ENCODE measurements at regions not wholly inside any gene's neighbourhood (a gene's known extent, or its start where the extent isn't known, plus 50 kb on each side); places are given as distances from the start of the nearest gene placed in this dataset.

DNA sequence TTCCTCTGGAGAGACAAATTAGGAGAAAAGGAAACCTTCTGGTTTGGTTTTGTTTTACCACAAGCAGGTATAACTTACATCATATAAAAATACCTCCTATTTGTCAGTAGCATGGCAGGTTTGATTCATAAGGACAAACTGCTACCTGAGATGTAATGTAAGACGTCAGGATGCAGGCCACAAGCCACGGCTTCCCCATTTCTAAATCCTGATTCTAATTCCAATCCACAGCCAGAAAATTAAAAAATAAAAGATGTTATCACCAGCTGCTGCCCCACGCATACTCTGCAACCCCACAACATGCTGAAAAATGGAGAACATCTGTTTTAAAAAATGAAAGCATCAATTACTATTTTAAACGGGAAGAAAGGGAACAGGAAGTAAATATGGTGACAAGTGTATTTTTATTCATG is 197.6 kb downstream of the BCL11A start:
- Histone ChIP-seq H3K4me3 (no peak overlapping the region), H3K36me3 (ENCODE audit: insufficient read depth in 1 of 2, low read depth in 1 of 2) (no peaks in the 10 kb centered on the region), H3K9me3 (no peaks in the 10 kb centered on the region), H3K27ac (no peak overlapping the region), H3K27me3 (ENCODE audit: insufficient read depth in 3 of 3, low read length in 2 of 3) (no peaks in the 10 kb centered on the region), H3K4me1 (no peaks in the 10 kb centered on the region)
- ATAC-seq: no peak
- no peak for TF ChIP-seq CTCF (IDR thresholded peaks at IDR 0.05)
- intact Hi-C loops (cut with DNase I): no loop called here
- no peak for DNase-seq
- WGBS, 3 donors: 51 to 73% (median 60%) methylated on average over 4 of the region's 4 CpGs

GRCh38 chr2:60354713-60355112 is 198.7 kb downstream of the BCL11A start:
- Histone ChIP-seq H3K36me3 (ENCODE audit: insufficient read depth in 1 of 2, low read depth in 1 of 2) (no peaks in the 10 kb centered on the region), H3K4me3 (no peak overlapping the region), H3K27ac (no peak overlapping the region), H3K27me3 (ENCODE audit: insufficient read depth in 3 of 3, low read length in 2 of 3) (no peaks in the 10 kb centered on the region), H3K9me3 (no peaks in the 10 kb centered on the region), H3K4me1 (no peaks in the 10 kb centered on the region)
- intact Hi-C loops (cut with DNase I): no loop called here
- ATAC-seq (no peak), DNase-seq (no peak)
- WGBS, 3 donors: 46 to 96% (median 49%) methylated on average over 1 of the region's 1 CpG
- no peak for TF ChIP-seq CTCF (IDR thresholded peaks at IDR 0.05)

DNA sequence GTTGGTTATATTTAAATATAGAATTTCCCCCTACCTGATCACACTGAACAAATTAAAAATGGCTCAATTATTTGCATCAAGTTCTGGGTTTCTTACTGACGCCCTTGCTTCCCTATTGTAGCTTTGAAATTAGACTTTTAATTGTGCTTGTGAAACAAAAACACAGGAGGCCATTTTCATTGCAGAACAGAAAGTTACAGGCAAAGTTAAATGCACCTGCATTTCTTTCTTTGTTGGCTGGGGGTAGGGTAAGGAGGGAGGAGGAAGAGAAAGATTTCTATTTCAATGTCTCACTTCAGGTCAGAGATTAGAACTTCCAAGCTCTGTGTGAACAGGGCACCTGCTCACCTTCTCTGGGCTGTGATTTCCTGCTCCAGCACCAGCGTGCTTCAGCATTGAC is 199.6 kb downstream of the BCL11A start:
- 80 to 86% (median 81%) methylated on average over 2 of the region's 2 CpGs for WGBS, 3 donors
- intact Hi-C loops (cut with DNase I): no loop called here
- no peak for TF ChIP-seq CTCF (IDR thresholded peaks at IDR 0.05)
- no peak for ATAC-seq
- Histone ChIP-seq H3K9me3 (no peaks in the 10 kb centered on the region), H3K4me3 (no peak overlapping the region), H3K27ac (no peak overlapping the region), H3K36me3 (ENCODE audit: insufficient read depth in 1 of 2, low read depth in 1 of 2) (no peaks in the 10 kb centered on the region), H3K27me3 (ENCODE audit: insufficient read depth in 3 of 3, low read length in 2 of 3) (no peaks in the 10 kb centered on the region), H3K4me1 (no peaks in the 10 kb centered on the region)
- DNase-seq: no peak

- no peak for ATAC-seq
- Histone ChIP-seq H3K27ac (no peak overlapping the region), H3K27me3 (ENCODE audit: insufficient read depth in 3 of 3, low read length in 2 of 3) (no peaks in the 10 kb centered on the region), H3K4me3 (no peak overlapping the region), H3K36me3 (ENCODE audit: insufficient read depth in 1 of 2, low read depth in 1 of 2) (no peaks in the 10 kb centered on the region), H3K9me3 (no peaks in the 10 kb centered on the region), H3K4me1 (no peaks in the 10 kb centered on the region)
- intact Hi-C loops (cut with DNase I): no loop called here
- DNase-seq: no peak
- WGBS, 3 donors: 56 to 64% (median 57%) methylated on average over 10 of the region's 10 CpGs
- TF ChIP-seq CTCF (IDR thresholded peaks at IDR 0.05): no peak
Measured at GRCh38 chr2:60353406-60353800, 200.1 kb downstream of the BCL11A start.
